GM12878 (cell line): ENCODE measurements at regions not wholly inside any gene's neighbourhood (a gene's known extent, or its start where the extent isn't known, plus 50 kb on each side); places are given as distances from the start of the nearest gene placed in this dataset.

Experiments used
- CTCF ChIP-seq, 3 experiments: IDR thresholded peaks in 2 of 3; conservative IDR thresholded peaks in 1 of 3; 2 replicates each; pipeline ENCODE4 v1.5.1; 2011; ENCODE audit warnings: low read depth in 3 of 3, low read length in 3 of 3, mild to moderate bottlenecking in 3 of 3, control low read depth in 2 of 3, moderate library complexity in 2 of 3, inconsistent platforms in 1 of 3, mixed read lengths in 1 of 3; ENCODE audit not compliant: control insufficient read depth in 2 of 3, insufficient read depth in 1 of 3; ENCODE audit errors: extremely low read depth in 1 of 3
- FOS ChIP-seq: IDR thresholded peaks from 3 replicates; pipeline ENCODE4 v1.6.1; 2011; ENCODE audit warnings: borderline replicate concordance; ENCODE audit not compliant: insufficient read length; ENCODE audit errors: extremely low read depth
- IRF3 ChIP-seq: fragments of 450-650 bp; IDR thresholded peaks from 2 replicates; pipeline ENCODE4 v1.6.1; 2014; ENCODE audit warnings: mild to moderate bottlenecking
- NFXL1 ChIP-seq: fragments of 450-650 bp; IDR thresholded peaks from 2 replicates; pipeline ENCODE4 v1.6.1; 2017; ENCODE audit warnings: antibody characterized with exemption, mild to moderate bottlenecking, borderline replicate concordance
- NR2F1 ChIP-seq: fragments of 450-650 bp; conservative IDR thresholded peaks from 2 replicates; pipeline ENCODE4 v1.6.1; 2017; ENCODE audit warnings: mild to moderate bottlenecking
- POLR2AphosphoS5 ChIP-seq: IDR thresholded peaks from 2 replicates; pipeline ENCODE4 v1.6.1; 2011; ENCODE audit warnings: mild to moderate bottlenecking, low read length, inconsistent platforms
- SRF ChIP-seq, 2 experiments: IDR thresholded peaks; 2 replicates each; pipeline ENCODE4 v1.6.1; 2011; ENCODE audit warnings: low read depth in 2 of 2, low read length in 2 of 2, mild to moderate bottlenecking in 1 of 2, moderate library complexity in 1 of 2
- STAT1 ChIP-seq: fragments of 450-650 bp; conservative IDR thresholded peaks from 2 replicates; pipeline ENCODE4 v1.6.1; 2014; ENCODE audit warnings: antibody characterized with exemption, mild to moderate bottlenecking
- SUPT20H ChIP-seq: IDR thresholded peaks from 2 replicates; pipeline ENCODE4 v1.6.1; 2011; ENCODE audit warnings: low read depth, mild to moderate bottlenecking, low read length, moderate library complexity, borderline replicate concordance; ENCODE audit not compliant: control insufficient read depth
- TAF1 ChIP-seq: IDR thresholded peaks from 2 replicates; pipeline ENCODE4 v1.6.1; 2011; ENCODE audit warnings: mild to moderate bottlenecking, low read depth, low read length, borderline replicate concordance
- ZBTB33 ChIP-seq: fragments of 450-650 bp; IDR thresholded peaks from 2 replicates; pipeline ENCODE4 v1.6.1; 2017; ENCODE audit warnings: mild to moderate bottlenecking
- ZNF207 ChIP-seq: fragments of 450-650 bp; IDR thresholded peaks from 2 replicates; pipeline ENCODE4 v1.6.1; 2014; ENCODE audit warnings: antibody characterized with exemption, mild to moderate bottlenecking, borderline replicate concordance
- TF ChIP-seq, protein P1 (sequence below): IDR thresholded peaks from 2 replicates; pipeline ENCODE4 v1.6.1; 2012; ENCODE audit warnings: low read depth, low read length, improper control_type of control experiment

DNA sequence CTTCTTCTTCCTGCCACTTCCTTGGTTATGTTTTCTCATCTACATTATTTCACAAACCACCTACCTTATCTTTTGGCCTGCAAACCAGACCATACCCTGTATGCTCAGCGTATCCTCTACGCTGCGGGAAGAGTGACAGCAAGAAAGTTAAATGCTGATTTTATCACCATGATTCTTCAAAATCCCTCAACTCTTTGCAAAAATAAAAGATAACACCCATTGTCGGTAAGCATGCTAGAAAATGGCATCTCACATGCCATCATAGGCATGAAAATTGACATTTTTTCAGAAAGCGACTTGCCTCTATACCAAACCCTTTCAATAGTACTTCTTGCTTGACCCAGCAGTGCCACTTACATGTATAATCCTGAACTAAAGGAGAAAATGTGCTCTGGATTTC lies 102.0 kb downstream of the HPGD start (continued):
- no peak for TF ChIP-seq CTCF (IDR thresholded peaks at IDR 0.05 in 2 of 3, conservative IDR thresholded peaks at IDR 0.05 in 1 of 3; ENCODE audit: control insufficient read depth in 2 of 3, extremely low read depth in 1 of 3, insufficient read depth in 1 of 3, low read depth in 3 of 3, low read length in 3 of 3)
- TF ChIP-seq, protein P1, sequence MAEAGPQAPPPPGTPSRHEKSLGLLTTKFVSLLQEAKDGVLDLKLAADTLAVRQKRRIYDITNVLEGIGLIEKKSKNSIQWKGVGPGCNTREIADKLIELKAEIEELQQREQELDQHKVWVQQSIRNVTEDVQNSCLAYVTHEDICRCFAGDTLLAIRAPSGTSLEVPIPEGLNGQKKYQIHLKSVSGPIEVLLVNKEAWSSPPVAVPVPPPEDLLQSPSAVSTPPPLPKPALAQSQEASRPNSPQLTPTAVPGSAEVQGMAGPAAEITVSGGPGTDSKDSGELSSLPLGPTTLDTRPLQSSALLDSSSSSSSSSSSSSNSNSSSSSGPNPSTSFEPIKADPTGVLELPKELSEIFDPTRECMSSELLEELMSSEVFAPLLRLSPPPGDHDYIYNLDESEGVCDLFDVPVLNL = no peak
- TF ChIP-seq POLR2AphosphoS5 = no peak
- no peak for TF ChIP-seq TAF1
- no peak for TF ChIP-seq SRF (IDR thresholded peaks at IDR 0.05; ENCODE audit: low read depth in 2 of 2, low read length in 2 of 2)
- no peak for TF ChIP-seq STAT1
- TF ChIP-seq SUPT20H = no peak
- no peak for TF ChIP-seq NFXL1
- no peak for TF ChIP-seq NR2F1
- TF ChIP-seq ZBTB33 = no peak
- TF ChIP-seq ZNF207 = no peak
- TF ChIP-seq IRF3 = no peak
- TF ChIP-seq FOS = no peak
